ENCODE measurements at regions not wholly inside any gene's neighbourhood (a gene's known extent, or its start where the extent isn't known, plus 50 kb on each side); places are given as distances from the start of the nearest gene placed in this dataset.

DNA sequence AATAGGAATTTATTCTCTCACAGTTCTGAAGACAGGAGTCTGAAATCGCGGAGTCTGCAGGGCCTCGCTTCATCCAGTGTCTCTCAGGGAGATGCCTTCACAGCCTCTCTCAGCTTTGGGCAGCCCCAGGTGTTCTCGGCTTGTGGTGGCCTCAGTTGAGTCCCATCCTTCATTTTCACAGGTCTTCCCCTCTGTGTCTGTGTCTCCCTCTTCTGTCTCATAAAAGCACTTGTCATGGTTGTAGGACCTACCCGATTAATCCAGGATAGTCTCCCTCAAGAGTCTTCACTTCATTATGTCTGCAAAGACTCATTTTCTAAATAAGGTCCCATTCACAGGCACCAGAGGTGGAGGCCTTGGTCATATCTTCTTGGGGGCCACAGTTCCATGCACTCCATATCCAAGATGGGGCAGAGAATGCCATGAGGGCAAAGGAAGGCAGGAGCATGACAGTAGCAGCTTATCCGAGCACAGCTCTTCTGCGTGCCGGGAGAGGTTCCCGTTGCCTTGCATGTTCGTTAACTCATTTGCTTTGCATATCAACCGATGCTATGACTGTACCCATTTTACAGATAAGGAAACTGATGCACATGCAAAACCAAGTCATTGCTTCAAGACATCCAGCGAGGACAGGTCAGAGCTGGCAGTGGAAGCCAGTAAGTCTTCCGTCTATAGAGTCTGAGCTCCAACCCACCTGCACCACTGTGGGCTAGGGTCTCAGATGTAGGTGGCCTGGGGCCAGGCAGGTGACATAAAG lies 363.8 kb upstream of the SULF2 start:
- Histone ChIP-seq H3K4me3 (ENCODE audit: low read depth in 1 of 2, low read length in 2 of 2) (no peak overlapping the region), H3K27me3 (ENCODE audit: control insufficient read depth in 1 of 2, insufficient read depth in 2 of 2, low read length in 2 of 2) (no peaks in the 10 kb centered on the region), H3K27ac (ENCODE audit: low read depth, low read length) (no peak overlapping the region), H3K9ac (ENCODE audit: low read depth in 1 of 2, low read length in 2 of 2) (no peak overlapping the region), H3K36me3 (ENCODE audit: control insufficient read depth in 1 of 2, insufficient read depth in 2 of 2, low read length in 2 of 2) (no peaks in the 10 kb centered on the region), H3K4me1 (ENCODE audit: control insufficient read depth in 1 of 2, insufficient read depth in 2 of 2, low read length in 2 of 2) (no peaks in the 10 kb centered on the region), H3K9me3 (ENCODE audit: control insufficient read depth in 1 of 2, low read length in 2 of 2) (no peaks in the 10 kb centered on the region)

DNA sequence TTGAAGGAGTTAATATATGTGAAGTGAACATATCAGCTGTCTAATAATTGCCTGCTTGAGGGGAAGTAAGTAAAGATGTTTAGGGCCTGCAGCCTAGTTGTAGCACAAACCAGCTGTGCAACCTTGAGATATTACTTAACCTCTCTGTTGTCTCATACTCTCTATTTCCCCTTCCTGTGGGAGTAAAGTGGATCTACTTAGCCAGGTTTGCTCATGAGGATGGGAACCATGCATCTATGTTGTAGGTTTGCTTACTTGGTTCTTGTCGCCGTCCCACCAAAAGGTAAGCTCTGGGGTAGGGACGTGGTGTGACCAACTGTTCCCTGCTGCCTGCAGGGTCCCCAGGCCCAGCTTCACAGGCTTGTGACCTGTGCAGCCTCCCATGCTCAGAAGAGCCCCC lies 362.7 kb upstream of the SULF2 start:
- H3K36me3 ChIP-seq (ENCODE audit: control insufficient read depth in 1 of 2, insufficient read depth in 2 of 2, low read length in 2 of 2): no peaks in the 10 kb centered on the region
- H3K4me3 ChIP-seq (ENCODE audit: low read depth in 1 of 2, low read length in 2 of 2): no peak overlapping the region
- H3K9me3 ChIP-seq (ENCODE audit: control insufficient read depth in 1 of 2, low read length in 2 of 2): no peaks in the 10 kb centered on the region
- no peak overlapping the region for H3K9ac ChIP-seq (ENCODE audit: low read depth in 1 of 2, low read length in 2 of 2)
- H3K27ac ChIP-seq (ENCODE audit: low read depth, low read length): no peak overlapping the region
- H3K4me1 ChIP-seq (ENCODE audit: control insufficient read depth in 1 of 2, insufficient read depth in 2 of 2, low read length in 2 of 2): no peaks in the 10 kb centered on the region
- H3K27me3 ChIP-seq (ENCODE audit: control insufficient read depth in 1 of 2, insufficient read depth in 2 of 2, low read length in 2 of 2): no peaks in the 10 kb centered on the region

DNA sequence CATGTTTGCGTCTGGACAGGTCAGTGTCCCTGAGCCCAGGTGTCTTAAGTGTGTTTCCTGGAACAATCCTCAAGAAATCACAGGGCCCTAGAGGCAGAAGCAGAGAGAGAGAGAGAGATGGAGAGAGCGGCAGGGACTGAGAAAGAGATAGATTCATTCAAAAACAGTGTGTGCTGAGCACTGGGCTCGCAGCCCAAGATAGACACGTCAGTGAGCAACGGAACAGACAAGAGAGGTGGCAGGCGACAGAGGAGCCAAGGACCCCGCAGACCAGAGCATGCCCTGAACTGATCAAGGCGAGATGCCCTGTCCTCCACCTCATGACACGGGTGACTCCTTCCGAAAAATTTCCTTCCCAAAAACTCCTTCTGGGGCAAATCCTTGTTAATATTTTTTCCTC lies 362.0 kb upstream of the SULF2 start:
- Histone ChIP-seq H3K27me3 (ENCODE audit: control insufficient read depth in 1 of 2, insufficient read depth in 2 of 2, low read length in 2 of 2) (no peaks in the 10 kb centered on the region), H3K9ac (ENCODE audit: low read depth in 1 of 2, low read length in 2 of 2) (no peak overlapping the region), H3K4me3 (ENCODE audit: low read depth in 1 of 2, low read length in 2 of 2) (no peak overlapping the region), H3K4me1 (ENCODE audit: control insufficient read depth in 1 of 2, insufficient read depth in 2 of 2, low read length in 2 of 2) (no peaks in the 10 kb centered on the region), H3K9me3 (ENCODE audit: control insufficient read depth in 1 of 2, low read length in 2 of 2) (no peaks in the 10 kb centered on the region), H3K36me3 (ENCODE audit: control insufficient read depth in 1 of 2, insufficient read depth in 2 of 2, low read length in 2 of 2) (no peaks in the 10 kb centered on the region), H3K27ac (ENCODE audit: low read depth, low read length) (no peak overlapping the region)

DNA sequence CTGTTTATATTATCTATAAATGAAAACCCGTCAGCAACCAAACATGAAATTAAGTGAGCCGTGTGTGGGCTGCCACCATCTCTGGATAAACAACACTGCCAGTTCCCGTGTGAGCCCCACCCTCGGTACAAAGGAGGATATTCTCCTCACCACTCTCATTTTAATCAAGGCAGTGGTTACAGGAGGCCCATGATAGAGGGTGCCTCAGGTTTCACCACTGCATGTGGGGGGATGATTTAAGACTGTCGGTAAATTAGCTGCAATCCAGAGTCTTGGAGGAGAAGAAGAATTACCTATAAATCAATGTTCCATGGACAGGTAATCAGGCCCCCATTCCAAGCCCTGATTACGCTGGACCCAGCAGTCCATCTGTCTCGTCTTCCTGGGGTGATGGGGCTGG lies 361.6 kb upstream of the SULF2 start:
- Histone ChIP-seq H3K9me3 (ENCODE audit: control insufficient read depth in 1 of 2, low read length in 2 of 2) (no peaks in the 10 kb centered on the region), H3K4me1 (ENCODE audit: control insufficient read depth in 1 of 2, insufficient read depth in 2 of 2, low read length in 2 of 2) (no peaks in the 10 kb centered on the region), H3K4me3 (ENCODE audit: low read depth in 1 of 2, low read length in 2 of 2) (no peak overlapping the region), H3K27me3 (ENCODE audit: control insufficient read depth in 1 of 2, insufficient read depth in 2 of 2, low read length in 2 of 2) (no peaks in the 10 kb centered on the region), H3K36me3 (ENCODE audit: control insufficient read depth in 1 of 2, insufficient read depth in 2 of 2, low read length in 2 of 2) (no peaks in the 10 kb centered on the region), H3K27ac (ENCODE audit: low read depth, low read length) (no peak overlapping the region), H3K9ac (ENCODE audit: low read depth in 1 of 2, low read length in 2 of 2) (no peak overlapping the region)

DNA sequence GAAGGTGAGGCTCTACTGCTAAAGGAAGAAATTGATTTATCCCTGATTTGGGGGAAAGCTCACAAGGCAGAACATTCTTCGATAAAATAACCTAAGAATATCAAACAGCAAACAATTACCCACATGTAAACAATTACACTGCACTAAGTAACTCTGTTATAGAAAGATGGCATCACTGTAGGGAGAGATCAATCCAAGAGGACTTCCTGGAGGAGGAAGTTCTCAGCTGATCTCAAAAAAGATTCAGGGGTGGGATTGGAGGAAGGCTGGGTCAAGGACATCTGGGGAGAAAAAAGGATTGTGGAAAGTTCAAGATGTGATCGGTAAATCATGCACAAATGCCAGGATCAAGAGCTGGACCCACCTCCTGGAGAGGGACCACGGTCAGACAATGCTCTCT lies 361.0 kb upstream of the SULF2 start:
- Histone ChIP-seq H3K36me3 (ENCODE audit: control insufficient read depth in 1 of 2, insufficient read depth in 2 of 2, low read length in 2 of 2) (no peaks in the 10 kb centered on the region), H3K9ac (ENCODE audit: low read depth in 1 of 2, low read length in 2 of 2) (no peak overlapping the region), H3K9me3 (ENCODE audit: control insufficient read depth in 1 of 2, low read length in 2 of 2) (no peaks in the 10 kb centered on the region), H3K4me1 (ENCODE audit: control insufficient read depth in 1 of 2, insufficient read depth in 2 of 2, low read length in 2 of 2) (no peaks in the 10 kb centered on the region), H3K27me3 (ENCODE audit: control insufficient read depth in 1 of 2, insufficient read depth in 2 of 2, low read length in 2 of 2) (no peaks in the 10 kb centered on the region), H3K27ac (ENCODE audit: low read depth, low read length) (no peak overlapping the region), H3K4me3 (ENCODE audit: low read depth in 1 of 2, low read length in 2 of 2) (no peak overlapping the region)

DNA sequence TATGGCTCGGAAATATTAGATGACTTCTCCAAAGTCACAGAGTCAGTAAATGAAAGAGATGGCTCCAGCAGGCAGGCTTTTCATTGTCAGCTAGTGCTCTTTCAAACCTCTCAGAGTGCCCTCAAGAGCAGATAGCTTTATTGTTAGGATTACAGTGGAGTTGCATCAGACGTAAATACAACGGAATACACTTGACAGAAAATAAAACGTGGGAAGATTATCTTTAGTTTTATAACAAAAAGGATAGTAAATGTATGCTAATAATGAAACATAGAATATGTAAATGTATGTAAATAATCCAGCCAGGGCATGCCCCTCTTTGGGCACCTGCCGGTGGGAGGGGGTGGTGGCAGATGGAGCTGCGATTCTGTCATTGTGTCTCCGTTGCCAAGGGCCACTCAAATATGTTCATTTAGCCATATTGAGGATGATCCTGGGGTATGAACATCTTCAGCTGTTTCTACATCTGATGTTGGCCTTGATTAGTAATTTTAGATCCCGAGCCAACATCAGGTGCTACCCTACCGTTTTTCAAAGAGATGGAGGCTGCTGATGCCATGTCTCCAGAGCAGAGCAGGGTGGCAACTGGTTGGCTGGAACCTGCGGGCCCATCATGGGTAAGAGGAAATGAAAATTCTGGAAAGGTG lies 358.3 kb upstream of the SULF2 start:
- Histone ChIP-seq H3K9ac (ENCODE audit: low read depth in 1 of 2, low read length in 2 of 2) (no peak overlapping the region), H3K9me3 (ENCODE audit: control insufficient read depth in 1 of 2, low read length in 2 of 2) (no peaks in the 10 kb centered on the region), H3K4me1 (ENCODE audit: control insufficient read depth in 1 of 2, insufficient read depth in 2 of 2, low read length in 2 of 2) (no peaks in the 10 kb centered on the region)

DNA sequence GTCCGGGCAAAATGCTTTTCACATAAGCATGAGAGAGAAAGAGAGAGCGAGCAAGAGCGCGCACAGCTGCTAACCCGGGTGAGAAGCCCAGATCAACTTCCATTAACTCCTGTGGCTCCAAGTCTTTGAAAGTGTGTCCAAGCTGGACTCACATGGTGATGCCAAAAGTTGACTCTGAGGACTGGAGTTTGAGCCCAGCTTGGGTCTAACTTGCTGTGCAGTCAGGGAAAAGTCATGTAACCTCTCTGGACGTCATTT lies 357.2 kb upstream of the SULF2 start:
- no peaks in the 10 kb centered on the region for H3K9me3 ChIP-seq (ENCODE audit: control insufficient read depth in 1 of 2, low read length in 2 of 2)
- H3K4me3 ChIP-seq (ENCODE audit: low read depth in 1 of 2, low read length in 2 of 2): no peak overlapping the region
- no peak overlapping the region for H3K27ac ChIP-seq (ENCODE audit: low read depth, low read length)
- no peaks in the 10 kb centered on the region for H3K4me1 ChIP-seq (ENCODE audit: control insufficient read depth in 1 of 2, insufficient read depth in 2 of 2, low read length in 2 of 2)
- H3K27me3 ChIP-seq (ENCODE audit: control insufficient read depth in 1 of 2, insufficient read depth in 2 of 2, low read length in 2 of 2): no peaks in the 10 kb centered on the region
- H3K36me3 ChIP-seq (ENCODE audit: control insufficient read depth in 1 of 2, insufficient read depth in 2 of 2, low read length in 2 of 2): no peaks in the 10 kb centered on the region
- no peak overlapping the region for H3K9ac ChIP-seq (ENCODE audit: low read depth in 1 of 2, low read length in 2 of 2)

More for the DNA sequence above, 358.3 kb upstream of the SULF2 start:
- no peak overlapping the region for H3K4me3 ChIP-seq (ENCODE audit: low read depth in 1 of 2, low read length in 2 of 2)
- no peak overlapping the region for H3K27ac ChIP-seq (ENCODE audit: low read depth, low read length)
- no peaks in the 10 kb centered on the region for H3K27me3 ChIP-seq (ENCODE audit: control insufficient read depth in 1 of 2, insufficient read depth in 2 of 2, low read length in 2 of 2)
- H3K36me3 ChIP-seq (ENCODE audit: control insufficient read depth in 1 of 2, insufficient read depth in 2 of 2, low read length in 2 of 2): no peaks in the 10 kb centered on the region

DNA sequence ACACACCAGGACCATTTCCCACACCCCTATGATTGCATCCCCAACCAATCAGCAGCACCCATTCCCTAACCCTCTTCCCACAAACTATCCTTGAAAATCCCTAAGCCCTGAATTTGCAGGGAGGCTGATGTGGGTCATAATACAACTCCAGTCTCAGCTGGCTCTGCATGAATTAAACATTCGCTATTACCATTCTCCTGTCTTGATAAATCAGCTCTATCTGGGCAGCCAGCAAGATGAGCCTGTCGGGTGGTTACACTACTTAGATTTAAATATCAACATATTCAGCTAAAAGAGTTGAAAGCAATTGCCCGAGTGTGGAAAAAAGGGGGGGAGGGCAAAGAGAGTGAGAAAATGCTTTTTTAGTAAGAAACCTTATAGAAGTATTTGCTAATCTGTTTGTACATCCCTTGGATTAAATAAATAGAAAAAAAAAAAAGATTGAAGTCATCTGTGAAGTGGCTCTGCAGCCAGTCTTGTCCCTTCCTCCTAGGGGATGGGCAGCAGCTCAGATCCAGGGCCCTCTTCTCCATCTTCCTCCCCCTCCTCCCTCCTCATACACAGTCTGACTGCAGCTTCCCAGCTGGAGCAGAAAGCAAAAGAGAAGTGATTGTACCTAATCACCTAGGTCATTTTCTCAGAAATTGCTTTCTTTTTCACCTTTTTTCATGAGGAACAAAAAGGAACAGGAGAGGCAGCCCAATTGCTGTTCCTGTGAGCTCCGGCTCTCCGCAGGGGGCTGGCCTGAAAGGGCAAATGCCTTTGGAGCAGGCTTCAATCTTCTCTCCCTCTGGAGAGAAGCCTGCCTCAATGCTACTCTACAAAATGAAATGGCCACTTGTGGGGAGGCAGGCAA lies 356.6 kb upstream of the SULF2 start:
- Histone ChIP-seq H3K9ac (ENCODE audit: low read depth in 1 of 2, low read length in 2 of 2) (no peak overlapping the region), H3K4me3 (ENCODE audit: low read depth in 1 of 2, low read length in 2 of 2) (no peak overlapping the region), H3K27ac (ENCODE audit: low read depth, low read length) (no peak overlapping the region), H3K27me3 (ENCODE audit: control insufficient read depth in 1 of 2, insufficient read depth in 2 of 2, low read length in 2 of 2) (no peaks in the 10 kb centered on the region), H3K4me1 (ENCODE audit: control insufficient read depth in 1 of 2, insufficient read depth in 2 of 2, low read length in 2 of 2) (no peaks in the 10 kb centered on the region), H3K9me3 (ENCODE audit: control insufficient read depth in 1 of 2, low read length in 2 of 2) (no peaks in the 10 kb centered on the region), H3K36me3 (ENCODE audit: control insufficient read depth in 1 of 2, insufficient read depth in 2 of 2, low read length in 2 of 2) (no peaks in the 10 kb centered on the region)

DNA sequence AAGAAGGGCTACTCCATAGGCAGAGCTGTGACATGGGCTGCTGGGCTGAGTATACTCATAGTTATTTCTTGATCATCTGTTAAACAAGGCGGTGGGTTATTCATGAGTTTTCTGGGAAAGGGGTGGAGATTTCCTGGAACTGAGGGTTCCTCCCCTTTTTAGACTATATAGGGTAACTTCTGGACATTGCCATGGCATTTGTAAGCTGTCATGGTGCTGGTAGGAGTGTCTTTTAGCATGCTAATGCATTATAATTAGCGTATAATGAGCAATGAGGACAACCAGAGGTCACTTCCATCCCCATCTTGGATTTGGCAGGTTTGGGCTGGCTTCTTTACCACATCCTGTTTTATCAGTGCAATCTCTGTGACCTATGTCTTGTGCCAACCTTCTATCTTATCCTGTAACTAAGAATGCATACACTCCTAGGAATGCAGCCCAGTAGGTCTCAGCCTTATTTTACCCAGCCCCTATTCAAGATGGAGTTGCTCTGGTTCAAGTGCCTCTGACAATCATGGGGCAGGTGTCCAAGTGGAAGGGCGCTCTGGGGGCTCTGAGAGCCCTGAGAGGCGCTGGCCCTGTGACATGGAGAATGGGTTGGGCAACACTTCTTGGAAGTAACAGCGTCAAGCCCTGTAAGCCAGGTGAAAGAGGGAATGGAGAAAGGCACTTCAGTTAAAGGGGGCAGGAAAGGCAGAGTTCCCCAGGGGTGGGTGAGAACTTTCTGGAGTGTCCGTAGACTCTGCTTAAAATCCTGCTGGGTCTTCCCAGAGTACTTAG lies 354.2 kb upstream of the SULF2 start:
- H3K27ac ChIP-seq (ENCODE audit: low read depth, low read length): no peak overlapping the region
- H3K36me3 ChIP-seq (ENCODE audit: control insufficient read depth in 1 of 2, insufficient read depth in 2 of 2, low read length in 2 of 2): no peaks in the 10 kb centered on the region
- H3K4me3 ChIP-seq (ENCODE audit: low read depth in 1 of 2, low read length in 2 of 2): no peak overlapping the region
- H3K27me3 ChIP-seq (ENCODE audit: control insufficient read depth in 1 of 2, insufficient read depth in 2 of 2, low read length in 2 of 2): no peaks in the 10 kb centered on the region
- no peaks in the 10 kb centered on the region for H3K9me3 ChIP-seq (ENCODE audit: control insufficient read depth in 1 of 2, low read length in 2 of 2)
- no peaks in the 10 kb centered on the region for H3K4me1 ChIP-seq (ENCODE audit: control insufficient read depth in 1 of 2, insufficient read depth in 2 of 2, low read length in 2 of 2)
- H3K9ac ChIP-seq (ENCODE audit: low read depth in 1 of 2, low read length in 2 of 2): no peak overlapping the region

DNA sequence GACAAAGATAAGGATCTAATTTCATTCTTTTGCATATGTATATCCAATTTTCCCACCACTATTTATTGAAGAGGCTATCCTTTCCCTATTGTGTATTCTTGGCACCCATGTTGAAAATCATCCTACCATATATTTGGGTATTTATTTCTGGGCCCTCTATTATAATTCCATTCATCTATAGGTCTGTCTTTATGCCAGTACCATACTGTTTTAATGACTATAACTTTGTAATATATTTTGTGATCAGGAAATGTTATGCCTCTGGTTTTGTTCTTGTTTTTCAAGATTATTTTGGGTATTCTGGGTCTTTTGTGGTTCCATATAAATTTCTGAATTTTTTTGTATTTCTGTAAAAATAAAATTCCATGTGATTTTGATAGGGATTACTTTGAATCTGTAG lies 347.6 kb upstream of the SULF2 start:
- Histone ChIP-seq H3K4me1 (ENCODE audit: control insufficient read depth in 1 of 2, insufficient read depth in 2 of 2, low read length in 2 of 2) (no peaks in the 10 kb centered on the region), H3K27ac (ENCODE audit: low read depth, low read length) (no peak overlapping the region), H3K9ac (ENCODE audit: low read depth in 1 of 2, low read length in 2 of 2) (no peak overlapping the region), H3K9me3 (ENCODE audit: control insufficient read depth in 1 of 2, low read length in 2 of 2) (peaks cover 0 to 6% of the 10 kb centered on the region in 2 donors), H3K27me3 (ENCODE audit: control insufficient read depth in 1 of 2, insufficient read depth in 2 of 2, low read length in 2 of 2) (no peaks in the 10 kb centered on the region), H3K4me3 (ENCODE audit: low read depth in 1 of 2, low read length in 2 of 2) (no peak overlapping the region), H3K36me3 (ENCODE audit: control insufficient read depth in 1 of 2, insufficient read depth in 2 of 2, low read length in 2 of 2) (no peaks in the 10 kb centered on the region)
